GM10248 (cell line): ENCODE measurements at regions not wholly inside any gene's neighbourhood (a gene's known extent, or its start where the extent isn't known, plus 50 kb on each side); places are given as distances from the start of the nearest gene placed in this dataset.
"Not testable (repeated sequence)": the region's sequence is repeated elsewhere in the genome, so short reads cannot be mapped to it uniquely, and the experiment has no call there.

ENCODE experiments used
- CTCF ChIA-PET: fragments of 300-600 bp; sonication (Branson Sonifier 250); formaldehyde crosslinking; extraction: SDS; loops from one replicate; lab custom pipeline; 2021; ENCODE audit warnings: antibody characterized with exemption; lab: Yijun Ruan, JAX
- POLR2A ChIA-PET: fragments of 350-650 bp; sonication (Branson Sonifier 250); formaldehyde crosslinking; extraction: SDS; loops from one replicate; lab custom pipeline; 2020; ENCODE audit warnings: antibody characterized with exemption; lab: Yijun Ruan, JAX
- DNase-seq: peaks from one replicate; pipeline ENCODE4 v3.0.0; 2012; ENCODE audit errors: extremely low spot score
- TF ChIP-seq, protein P1 (sequence below): IDR thresholded peaks from 2 replicates; pipeline ENCODE4 v1.5.1; 2012; ENCODE audit warnings: mild to moderate bottlenecking, low read depth; ENCODE audit errors: extremely low read depth, missing control alignments, control extremely low read depth

DNA sequence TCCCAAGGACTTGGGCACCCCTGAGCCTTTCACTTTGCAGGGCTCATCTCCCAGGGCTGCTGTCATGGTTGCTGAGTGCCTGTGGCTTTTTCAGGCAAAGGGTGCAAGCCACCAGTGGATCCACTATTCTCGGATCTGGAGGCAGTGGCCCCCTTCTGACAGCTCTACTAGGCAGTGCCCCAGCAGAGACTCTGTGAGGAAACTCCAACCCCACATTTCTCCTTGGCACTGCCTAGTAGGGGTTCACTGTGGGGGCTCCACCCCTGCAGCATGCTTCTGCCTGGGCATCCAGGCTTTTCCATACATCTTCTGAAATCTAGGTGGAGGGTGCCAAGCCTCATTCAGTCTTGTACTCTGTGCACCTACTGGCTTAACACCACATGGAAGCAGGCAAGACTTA, 675.0 kb upstream of the MBL2 start:
- POLR2A ChIA-PET: no interaction called here
- DNase-seq: no peak

DNA sequence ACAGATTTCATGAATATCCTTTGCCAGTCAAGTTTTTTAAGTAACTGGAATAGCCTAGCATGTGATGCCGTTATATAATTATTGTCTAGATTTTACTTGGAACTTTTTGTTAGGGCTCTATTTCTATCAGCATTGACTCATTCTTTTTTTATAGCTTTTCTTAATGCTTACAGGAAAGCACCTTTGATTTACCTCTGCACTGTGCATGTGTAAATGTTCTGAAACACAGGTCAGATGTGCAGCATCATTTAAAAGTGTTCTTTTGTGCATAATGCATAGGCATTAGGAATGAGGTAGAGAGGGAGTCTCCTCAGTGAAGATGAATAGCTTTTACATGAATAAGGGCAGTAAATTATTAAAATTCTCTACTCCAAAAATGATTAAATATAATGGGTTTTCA, 669.3 kb upstream of the MBL2 start:
- CTCF ChIA-PET: interaction anchor here (1.2 kb wide), 1 partner anchor 16 kb away, joined by 4 read pairs; no protein-coding TSS in a partner anchor
- TF ChIP-seq, protein P1, sequence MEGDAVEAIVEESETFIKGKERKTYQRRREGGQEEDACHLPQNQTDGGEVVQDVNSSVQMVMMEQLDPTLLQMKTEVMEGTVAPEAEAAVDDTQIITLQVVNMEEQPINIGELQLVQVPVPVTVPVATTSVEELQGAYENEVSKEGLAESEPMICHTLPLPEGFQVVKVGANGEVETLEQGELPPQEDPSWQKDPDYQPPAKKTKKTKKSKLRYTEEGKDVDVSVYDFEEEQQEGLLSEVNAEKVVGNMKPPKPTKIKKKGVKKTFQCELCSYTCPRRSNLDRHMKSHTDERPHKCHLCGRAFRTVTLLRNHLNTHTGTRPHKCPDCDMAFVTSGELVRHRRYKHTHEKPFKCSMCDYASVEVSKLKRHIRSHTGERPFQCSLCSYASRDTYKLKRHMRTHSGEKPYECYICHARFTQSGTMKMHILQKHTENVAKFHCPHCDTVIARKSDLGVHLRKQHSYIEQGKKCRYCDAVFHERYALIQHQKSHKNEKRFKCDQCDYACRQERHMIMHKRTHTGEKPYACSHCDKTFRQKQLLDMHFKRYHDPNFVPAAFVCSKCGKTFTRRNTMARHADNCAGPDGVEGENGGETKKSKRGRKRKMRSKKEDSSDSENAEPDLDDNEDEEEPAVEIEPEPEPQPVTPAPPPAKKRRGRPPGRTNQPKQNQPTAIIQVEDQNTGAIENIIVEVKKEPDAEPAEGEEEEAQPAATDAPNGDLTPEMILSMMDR: no peak
- no peak for DNase-seq
- POLR2A ChIA-PET: no interaction called here

More for the DNA sequence above, 675.0 kb upstream of the MBL2 start:
- TF ChIP-seq, protein P1: no peak
- CTCF ChIA-PET: no interaction called here

- no peak for DNase-seq
- TF ChIP-seq, protein P1: no peak
- ChIA-PET POLR2A (no interaction called here), CTCF (interaction anchor here (1.0 kb wide), 1 partner anchor 8 kb away, joined by 3 read pairs; no protein-coding TSS in a partner anchor)
Measured at GRCh38 chr10:53440601-53441000, 668.0 kb upstream of the MBL2 start.

GRCh38 chr10:53439075-53439474, 666.5 kb upstream of the MBL2 start:
- CTCF ChIA-PET: not testable (repeated sequence)

GRCh38 chr10:53434413-53434812, 661.8 kb upstream of the MBL2 start:
- TF ChIP-seq, protein P1: no peak
- ChIA-PET POLR2A (no interaction called here), CTCF (no interaction called here)
- DNase-seq: no peak

More at GRCh38 chr10:53439075-53439474, 666.5 kb upstream of the MBL2 start:
- DNase-seq, POLR2A ChIA-PET: not testable (repeated sequence)

GRCh38 chr10:53432035-53432434, 659.5 kb upstream of the MBL2 start:
- TF ChIP-seq, protein P1: no peak
- CTCF ChIA-PET: no interaction called here
- POLR2A ChIA-PET: no interaction called here
- no peak for DNase-seq

DNA sequence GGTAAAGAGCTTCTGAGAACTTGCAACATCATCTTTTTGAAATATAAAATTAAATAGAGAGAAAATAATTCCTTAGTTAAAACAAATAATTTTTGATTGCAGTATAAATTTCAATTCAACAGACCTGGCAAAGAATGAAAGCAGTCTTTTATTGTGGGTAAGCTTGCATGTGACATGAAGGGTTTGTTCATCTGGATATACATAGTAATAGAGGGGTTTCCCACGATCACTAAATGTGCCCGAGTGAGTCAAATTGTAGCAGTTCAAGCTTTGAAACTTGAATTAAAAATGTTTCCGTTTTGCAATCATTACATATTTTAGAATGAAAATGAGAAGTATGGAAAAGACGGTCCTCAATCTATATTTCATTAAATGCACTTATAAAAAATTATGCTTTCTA, 658.4 kb upstream of the MBL2 start:
- CTCF ChIA-PET: no interaction called here
- POLR2A ChIA-PET: no interaction called here
- TF ChIP-seq, protein P1: no peak
- no peak for DNase-seq
